HG02852 (cell line): ENCODE measurements at regions not wholly inside any gene's neighbourhood (a gene's known extent, or its start where the extent isn't known, plus 50 kb on each side); places are given as distances from the start of the nearest gene placed in this dataset.
"Not testable (repeated sequence)": the region's sequence is repeated elsewhere in the genome, so short reads cannot be mapped to it uniquely, and the experiment has no call there.

Experiments used
- ATAC-seq: cut with Tn5 transposase; IDR thresholded peaks from one replicate; pipeline ENCODE4 v1.9.1; 2021; ENCODE audit warnings: mild to moderate bottlenecking, moderate library complexity; ENCODE audit not compliant: unreplicated experiment

- ATAC-seq: no peak
Observed at GRCh38 chr2:107745100-107745499, 81.6 kb upstream of the RGPD4 start.

- not testable (repeated sequence) for ATAC-seq
Observed at GRCh38 chr2:107746552-107747198, 80.0 kb upstream of the RGPD4 start.

GRCh38 chr2:107747199-107747963 lies 79.3 kb upstream of the RGPD4 start:
- ATAC-seq: not testable (repeated sequence)

- ATAC-seq: no peak
Observed at GRCh38 chr2:107747964-107748583, 78.6 kb upstream of the RGPD4 start.

- no peak for ATAC-seq
Observed at GRCh38 chr2:107751936-107752335, 74.8 kb upstream of the RGPD4 start.

GRCh38 chr2:107753806-107754205 lies 72.9 kb upstream of the RGPD4 start:
- ATAC-seq: not testable (repeated sequence)

- ATAC-seq: no peak
Observed at GRCh38 chr2:107757223-107757622, 69.5 kb upstream of the RGPD4 start.

- no peak for ATAC-seq
Observed at GRCh38 chr2:107760620-107761364, 65.9 kb upstream of the RGPD4 start.

GRCh38 chr2:107772353-107772752 lies 54.3 kb upstream of the RGPD4 start:
- ATAC-seq: no peak

GRCh38 chr2:107775211-107775610 lies 51.5 kb upstream of the RGPD4 start:
- no peak for ATAC-seq

GRCh38 chr2:107775791-107776190 lies 50.9 kb upstream of the RGPD4 start:
- ATAC-seq: no peak

GRCh38 chr2:107776362-107776761 lies 50.3 kb upstream of the RGPD4 start:
- ATAC-seq: no peak
